Activated T-helper 2 cell treated with anti-CD3 and anti-CD28 coated beads, Interferon-gamma antibody, Interleukin-2, Interleukin-4, amounts not matched to agents 10 μg/mL and 5 μg/mL and 100 μg/mL, durations not matched to agents 14 hours and 24 hours and 36 hours (primary cell): ENCODE measurements at regions not wholly inside any gene's neighbourhood (a gene's known extent, or its start where the extent isn't known, plus 50 kb on each side); places are given as distances from the start of the nearest gene placed in this dataset.

ENCODE experiments used
- DNase-seq: peaks from one replicate; pipeline ENCODE4 v3.0.0; 2021; ENCODE audit warnings: low spot score
- H3K27ac Mint-ChIP-seq: one replicate; pipeline ENCODE4 v1.8.0; 2021; ENCODE audit warnings: mixed read lengths
- H3K27me3 Mint-ChIP-seq: one replicate; pipeline ENCODE4 v1.8.0; 2021; ENCODE audit warnings: low read depth, mixed read lengths
- H3K36me3 Mint-ChIP-seq: one replicate; pipeline ENCODE4 v1.8.0; 2021; ENCODE audit warnings: low read depth, mixed read lengths
- H3K4me1 Mint-ChIP-seq: one replicate; pipeline ENCODE4 v1.8.0; 2021; ENCODE audit warnings: low read depth, mixed read lengths
- H3K4me3 Mint-ChIP-seq: one replicate; pipeline ENCODE4 v1.8.0; 2021; ENCODE audit warnings: low read depth, mild to moderate bottlenecking, moderate library complexity, mixed read lengths
- H3K9me3 Mint-ChIP-seq: one replicate; pipeline ENCODE4 v1.8.0; 2021; ENCODE audit warnings: mixed read lengths
- intact Hi-C: fragments of 100-400 bp; cut with micrococcal nuclease; formaldehyde crosslinking; loops from one replicate; pipeline ENCODE4 v1.15.1; 2023

- H3K4me3 Mint-ChIP-seq, result no peak overlapping the region
- intact Hi-C loops, result no loop called here
- H3K4me1 Mint-ChIP-seq, result no peaks in the 10 kb centered on the region
- no peaks in the 10 kb centered on the region for H3K36me3 Mint-ChIP-seq
- peaks cover 18% of the 10 kb centered on the region for H3K9me3 Mint-ChIP-seq
- DNase-seq, result no peak
- no peaks in the 10 kb centered on the region for H3K27me3 Mint-ChIP-seq
- H3K27ac Mint-ChIP-seq, result no peak overlapping the region
Measured at GRCh38 chr13:90675129-90675528, 672.4 kb upstream of the MIR17HG start.

GRCh38 chr13:90680826-90681225 is 666.7 kb upstream of the MIR17HG start:
- no peaks in the 10 kb centered on the region for H3K27me3 Mint-ChIP-seq
- H3K9me3 Mint-ChIP-seq, result peaks cover 16% of the 10 kb centered on the region
- intact Hi-C loops, result no loop called here
- H3K27ac Mint-ChIP-seq, result no peak overlapping the region
- DNase-seq, result no peak
- no peaks in the 10 kb centered on the region for H3K36me3 Mint-ChIP-seq
- no peak overlapping the region for H3K4me3 Mint-ChIP-seq
- no peaks in the 10 kb centered on the region for H3K4me1 Mint-ChIP-seq

- Mint-ChIP-seq H3K27me3 (no peaks in the 10 kb centered on the region), H3K4me1 (no peaks in the 10 kb centered on the region), H3K27ac (no peak overlapping the region), H3K36me3 (no peaks in the 10 kb centered on the region), H3K9me3 (peaks cover 20% of the 10 kb centered on the region), H3K4me3 (no peak overlapping the region)
- DNase-seq, result no peak
- intact Hi-C loops, result no loop called here
Measured at GRCh38 chr13:90683711-90684131, 663.8 kb upstream of the MIR17HG start.

GRCh38 chr13:90686442-90686841 is 661.0 kb upstream of the MIR17HG start:
- Mint-ChIP-seq H3K4me3 (no peak overlapping the region), H3K36me3 (no peaks in the 10 kb centered on the region), H3K9me3 (peaks cover 15% of the 10 kb centered on the region), H3K27ac (no peak overlapping the region), H3K27me3 (no peaks in the 10 kb centered on the region), H3K4me1 (no peaks in the 10 kb centered on the region)
- no peak for DNase-seq
- intact Hi-C loops, result no loop called here

GRCh38 chr13:90689111-90689510 is 658.4 kb upstream of the MIR17HG start:
- Mint-ChIP-seq H3K4me1 (no peaks in the 10 kb centered on the region), H3K27me3 (no peaks in the 10 kb centered on the region), H3K36me3 (no peaks in the 10 kb centered on the region), H3K4me3 (no peak overlapping the region), H3K27ac (no peak overlapping the region), H3K9me3 (peaks cover 10% of the 10 kb centered on the region)
- intact Hi-C loops, result no loop called here
- no peak for DNase-seq

- DNase-seq, result no peak
- peaks cover 14% of the 10 kb centered on the region for H3K9me3 Mint-ChIP-seq
- H3K27ac Mint-ChIP-seq, result no peak overlapping the region
- no peaks in the 10 kb centered on the region for H3K27me3 Mint-ChIP-seq
- no peaks in the 10 kb centered on the region for H3K36me3 Mint-ChIP-seq
- no peak overlapping the region for H3K4me3 Mint-ChIP-seq
- intact Hi-C loops, result no loop called here
- H3K4me1 Mint-ChIP-seq, result no peaks in the 10 kb centered on the region
Measured at GRCh38 chr13:90690458-90691080, 656.9 kb upstream of the MIR17HG start.

- H3K27me3 Mint-ChIP-seq, result no peaks in the 10 kb centered on the region
- H3K9me3 Mint-ChIP-seq, result peaks cover 6% of the 10 kb centered on the region
- no peak overlapping the region for H3K27ac Mint-ChIP-seq
- intact Hi-C loops, result no loop called here
- H3K36me3 Mint-ChIP-seq, result no peaks in the 10 kb centered on the region
- H3K4me1 Mint-ChIP-seq, result no peaks in the 10 kb centered on the region
- DNase-seq, result no peak
- H3K4me3 Mint-ChIP-seq, result no peak overlapping the region
Measured at GRCh38 chr13:90696254-90696653, 651.2 kb upstream of the MIR17HG start.

- H3K27ac Mint-ChIP-seq, result no peak overlapping the region
Measured at GRCh38 chr13:90696656-90697055, 650.8 kb upstream of the MIR17HG start.

GRCh38 chr13:90700340-90700739 is 647.1 kb upstream of the MIR17HG start:
- H3K9me3 Mint-ChIP-seq, result peaks cover 3% of the 10 kb centered on the region
- no peaks in the 10 kb centered on the region for H3K27me3 Mint-ChIP-seq
- H3K27ac Mint-ChIP-seq, result no peak overlapping the region
- no peak for DNase-seq
- no peak overlapping the region for H3K4me3 Mint-ChIP-seq
- H3K36me3 Mint-ChIP-seq, result no peaks in the 10 kb centered on the region
- intact Hi-C loops, result no loop called here
- no peaks in the 10 kb centered on the region for H3K4me1 Mint-ChIP-seq

More at GRCh38 chr13:90696656-90697055, 650.8 kb upstream of the MIR17HG start:
- H3K36me3 Mint-ChIP-seq, result no peaks in the 10 kb centered on the region
- intact Hi-C loops, result no loop called here
- no peaks in the 10 kb centered on the region for H3K4me1 Mint-ChIP-seq
- H3K9me3 Mint-ChIP-seq, result peaks cover 6% of the 10 kb centered on the region
- no peaks in the 10 kb centered on the region for H3K27me3 Mint-ChIP-seq
- DNase-seq, result no peak
- no peak overlapping the region for H3K4me3 Mint-ChIP-seq

- no peak for DNase-seq
- Mint-ChIP-seq H3K4me1 (no peaks in the 10 kb centered on the region), H3K27me3 (no peaks in the 10 kb centered on the region), H3K9me3 (peaks cover 4% of the 10 kb centered on the region), H3K4me3 (no peak overlapping the region), H3K27ac (no peak overlapping the region), H3K36me3 (no peaks in the 10 kb centered on the region)
- intact Hi-C loops, result no loop called here
Measured at GRCh38 chr13:90701264-90701663, 646.2 kb upstream of the MIR17HG start.

- Mint-ChIP-seq H3K27ac (no peak overlapping the region), H3K27me3 (no peaks in the 10 kb centered on the region), H3K4me3 (no peak overlapping the region), H3K9me3 (peaks cover 10% of the 10 kb centered on the region), H3K4me1 (no peaks in the 10 kb centered on the region), H3K36me3 (no peaks in the 10 kb centered on the region)
- no peak for DNase-seq
- intact Hi-C loops, result no loop called here
Measured at GRCh38 chr13:90702050-90702449, 645.4 kb upstream of the MIR17HG start.

- H3K27me3 Mint-ChIP-seq, result no peaks in the 10 kb centered on the region
- no peak for DNase-seq
- H3K4me1 Mint-ChIP-seq, result no peaks in the 10 kb centered on the region
- intact Hi-C loops, result no loop called here
- H3K27ac Mint-ChIP-seq, result no peak overlapping the region
- H3K36me3 Mint-ChIP-seq, result no peaks in the 10 kb centered on the region
- H3K4me3 Mint-ChIP-seq, result no peak overlapping the region
- H3K9me3 Mint-ChIP-seq, result peaks cover 23% of the 10 kb centered on the region
Measured at GRCh38 chr13:90706631-90707030, 640.9 kb upstream of the MIR17HG start.

GRCh38 chr13:90708128-90708527 is 639.4 kb upstream of the MIR17HG start:
- peaks cover 33% of the 10 kb centered on the region for H3K9me3 Mint-ChIP-seq
- no peaks in the 10 kb centered on the region for H3K27me3 Mint-ChIP-seq
- no peak overlapping the region for H3K27ac Mint-ChIP-seq
- no peaks in the 10 kb centered on the region for H3K36me3 Mint-ChIP-seq
- no peak for DNase-seq
- intact Hi-C loops, result no loop called here
- H3K4me1 Mint-ChIP-seq, result no peaks in the 10 kb centered on the region
- H3K4me3 Mint-ChIP-seq, result no peak overlapping the region

GRCh38 chr13:90709319-90709718 is 638.2 kb upstream of the MIR17HG start:
- intact Hi-C loops, result no loop called here
- H3K4me1 Mint-ChIP-seq, result no peaks in the 10 kb centered on the region
- no peak for DNase-seq
- H3K27me3 Mint-ChIP-seq, result no peaks in the 10 kb centered on the region
- no peaks in the 10 kb centered on the region for H3K36me3 Mint-ChIP-seq
- H3K9me3 Mint-ChIP-seq, result peaks cover 41% of the 10 kb centered on the region
- H3K4me3 Mint-ChIP-seq, result no peak overlapping the region
- no peak overlapping the region for H3K27ac Mint-ChIP-seq
